ENCODE measurements at regions not wholly inside any gene's neighbourhood (a gene's known extent, or its start where the extent isn't known, plus 50 kb on each side); places are given as distances from the start of the nearest gene placed in this dataset.

GRCh38 chr12:105992849-105993740 lies 145.7 kb downstream of the NUAK1 start:
- TF ChIP-seq CTCF (IDR thresholded peaks at IDR 0.05): no peak
- TF ChIP-seq POLR2A (IDR thresholded peaks at IDR 0.05): no peak

Data from upper lobe of left lung (tissue), 4 donors.